ENCODE measurements at regions not wholly inside any gene's neighbourhood (a gene's known extent, or its start where the extent isn't known, plus 50 kb on each side); places are given as distances from the start of the nearest gene placed in this dataset.
"Not testable (repeated sequence)": the region's sequence is repeated elsewhere in the genome, so short reads cannot be mapped to it uniquely, and the experiment has no call there.

GRCh38 chr6:27809939-27810767 lies 102.0 kb downstream of the OR2B2 start:
- Histone ChIP-seq H3K9ac (ENCODE audit: low read depth, low read length) (peak overlapping the region; percentile 95), H3K27me3 (ENCODE audit: insufficient read depth, low read length) (no peaks in the 10 kb centered on the region), H3K4me3 (ENCODE audit: low read length) (peak overlapping the region; percentile 89), H3K27ac (ENCODE audit: low read length) (peak overlapping the region; percentile 87), H3K36me3 (ENCODE audit: insufficient read depth, low read depth, low read length) (no peaks in the 10 kb centered on the region), H3K4me1 (ENCODE audit: insufficient read depth, low read length) (peaks cover 14% of the 10 kb centered on the region; the same call in 1 of the 2 replicates), H3K9me3 (ENCODE audit: insufficient read depth, low read depth, low read length) (no peaks in the 10 kb centered on the region)

- no peak overlapping the region for H3K27ac ChIP-seq (ENCODE audit: low read length)
- no peaks in the 10 kb centered on the region for H3K27me3 ChIP-seq (ENCODE audit: insufficient read depth, low read length)
- H3K36me3 ChIP-seq (ENCODE audit: insufficient read depth, low read depth, low read length) = no peaks in the 10 kb centered on the region
- peak overlapping the region; percentile 89 for H3K4me3 ChIP-seq (ENCODE audit: low read length)
- H3K4me1 ChIP-seq (ENCODE audit: insufficient read depth, low read length) = peaks cover 14% of the 10 kb centered on the region; the same call in 1 of the 2 replicates
- no peaks in the 10 kb centered on the region for H3K9me3 ChIP-seq (ENCODE audit: insufficient read depth, low read depth, low read length)
- peak overlapping the region; percentile 95 for H3K9ac ChIP-seq (ENCODE audit: low read depth, low read length)
Measured at GRCh38 chr6:27809067-27809938, 102.9 kb downstream of the OR2B2 start.

DNA sequence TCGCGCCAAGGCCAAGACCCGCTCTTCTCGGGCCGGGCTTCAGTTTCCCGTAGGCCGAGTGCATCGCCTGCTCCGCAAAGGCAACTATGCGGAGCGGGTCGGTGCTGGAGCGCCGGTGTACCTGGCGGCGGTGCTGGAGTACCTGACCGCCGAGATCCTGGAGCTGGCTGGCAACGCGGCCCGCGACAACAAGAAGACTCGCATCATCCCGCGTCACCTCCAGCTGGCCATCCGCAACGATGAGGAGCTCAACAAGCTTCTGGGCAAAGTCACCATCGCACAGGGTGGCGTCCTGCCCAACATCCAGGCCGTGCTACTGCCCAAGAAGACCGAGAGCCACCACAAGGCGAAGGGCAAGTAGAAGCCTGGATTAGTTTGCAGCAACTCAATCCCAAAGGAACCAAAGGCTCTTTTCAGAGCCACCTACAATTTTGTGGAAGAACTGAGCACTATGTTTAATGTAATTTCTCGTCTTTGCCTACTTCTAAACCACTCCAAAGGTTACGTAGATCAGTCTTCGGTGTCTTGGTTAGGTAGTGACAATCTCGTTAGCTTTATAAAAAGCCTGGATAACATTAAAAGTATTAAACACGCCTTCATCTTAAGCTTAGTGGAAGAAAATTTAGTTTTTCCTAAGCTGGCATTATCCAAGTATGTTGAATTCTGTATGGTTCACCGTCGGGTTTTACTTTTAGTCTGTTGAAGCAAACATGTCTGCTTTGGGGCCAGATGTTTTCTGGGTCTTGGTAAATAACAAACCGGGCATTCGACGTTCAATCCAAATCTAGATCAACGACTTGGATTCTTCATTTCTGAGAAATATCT lies 103.7 kb downstream of the OR2B2 start:
- not testable (repeated sequence) for H3K9me3 ChIP-seq (ENCODE audit: insufficient read depth, low read depth, low read length); H3K36me3 ChIP-seq (ENCODE audit: insufficient read depth, low read depth, low read length); H3K27me3 ChIP-seq (ENCODE audit: insufficient read depth, low read length)
- peak overlapping the region; percentile 89 for H3K4me3 ChIP-seq (ENCODE audit: low read length)
- H3K27ac ChIP-seq (ENCODE audit: low read length) = peak overlapping the region; percentile 71
- peaks cover 14% of the 10 kb centered on the region; the same call in 1 of the 2 replicates for H3K4me1 ChIP-seq (ENCODE audit: insufficient read depth, low read length)
- peak overlapping the region; percentile 95 for H3K9ac ChIP-seq (ENCODE audit: low read depth, low read length)

GRCh38 chr6:27807441-27808241 lies 104.6 kb downstream of the OR2B2 start:
- Histone ChIP-seq H3K4me1 (ENCODE audit: insufficient read depth, low read length) (peaks cover 14% of the 10 kb centered on the region; the same call in 1 of the 2 replicates), H3K9ac (ENCODE audit: low read depth, low read length) (peak overlapping the region; percentile 97), H3K4me3 (ENCODE audit: low read length) (peak overlapping the region; percentile 94), H3K27ac (ENCODE audit: low read length) (peak overlapping the region; percentile 44)
- not testable (repeated sequence) for H3K36me3 ChIP-seq (ENCODE audit: insufficient read depth, low read depth, low read length); H3K9me3 ChIP-seq (ENCODE audit: insufficient read depth, low read depth, low read length); H3K27me3 ChIP-seq (ENCODE audit: insufficient read depth, low read length)

DNA sequence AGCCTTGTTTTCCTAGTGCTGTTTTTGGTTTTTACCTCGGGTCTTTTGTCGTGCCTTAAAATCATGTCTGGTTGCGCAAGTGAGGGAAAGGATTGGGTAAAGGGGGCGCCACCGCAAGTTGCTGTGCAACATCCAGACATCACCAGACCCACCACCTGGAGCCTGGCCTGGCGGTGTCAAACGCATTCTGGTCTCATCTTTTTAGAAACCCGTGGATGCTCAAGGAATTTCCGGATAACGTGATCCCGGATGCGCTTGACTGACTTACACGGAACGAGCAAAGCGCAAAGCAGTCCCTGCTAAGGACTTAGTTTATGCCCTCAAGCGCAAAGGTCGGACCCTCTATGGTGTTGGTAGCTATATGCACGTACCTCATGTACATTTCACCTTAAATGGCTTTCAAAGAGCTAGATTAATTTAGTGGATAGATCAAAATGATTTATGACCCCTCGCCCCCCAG lies 105.2 kb downstream of the OR2B2 start:
- peaks cover 11% of the 10 kb centered on the region; the same call in 1 of the 2 replicates for H3K4me1 ChIP-seq (ENCODE audit: insufficient read depth, low read length)
- peak overlapping the region; percentile 97 for H3K9ac ChIP-seq (ENCODE audit: low read depth, low read length)
- H3K36me3 ChIP-seq (ENCODE audit: insufficient read depth, low read depth, low read length) = no peaks in the 10 kb centered on the region
- no peaks in the 10 kb centered on the region for H3K27me3 ChIP-seq (ENCODE audit: insufficient read depth, low read length)
- H3K27ac ChIP-seq (ENCODE audit: low read length) = peak overlapping the region; percentile 44
- H3K9me3 ChIP-seq (ENCODE audit: insufficient read depth, low read depth, low read length) = no peaks in the 10 kb centered on the region
- peak overlapping the region; percentile 94 for H3K4me3 ChIP-seq (ENCODE audit: low read length)

- H3K36me3 ChIP-seq (ENCODE audit: insufficient read depth, low read depth, low read length) = no peaks in the 10 kb centered on the region
- H3K27me3 ChIP-seq (ENCODE audit: insufficient read depth, low read length) = no peaks in the 10 kb centered on the region
- H3K4me1 ChIP-seq (ENCODE audit: insufficient read depth, low read length) = peaks cover 6% of the 10 kb centered on the region; the same call in 1 of the 2 replicates
- H3K9me3 ChIP-seq (ENCODE audit: insufficient read depth, low read depth, low read length) = no peaks in the 10 kb centered on the region
- no peak overlapping the region for H3K27ac ChIP-seq (ENCODE audit: low read length)
- no peak overlapping the region for H3K9ac ChIP-seq (ENCODE audit: low read depth, low read length)
- H3K4me3 ChIP-seq (ENCODE audit: low read length) = no peak overlapping the region
Measured at GRCh38 chr6:27805347-27805746, 106.8 kb downstream of the OR2B2 start.

GRCh38 chr6:27804851-27805250 lies 107.3 kb downstream of the OR2B2 start:
- Histone ChIP-seq H3K4me3 (ENCODE audit: low read length) (no peak overlapping the region), H3K9ac (ENCODE audit: low read depth, low read length) (no peak overlapping the region), H3K36me3 (ENCODE audit: insufficient read depth, low read depth, low read length) (no peaks in the 10 kb centered on the region), H3K27ac (ENCODE audit: low read length) (no peak overlapping the region), H3K9me3 (ENCODE audit: insufficient read depth, low read depth, low read length) (no peaks in the 10 kb centered on the region), H3K27me3 (ENCODE audit: insufficient read depth, low read length) (no peaks in the 10 kb centered on the region), H3K4me1 (ENCODE audit: insufficient read depth, low read length) (peaks cover 6% of the 10 kb centered on the region; the same call in 1 of the 2 replicates)

- Histone ChIP-seq H3K27ac (ENCODE audit: low read length) (no peak overlapping the region), H3K4me3 (ENCODE audit: low read length) (no peak overlapping the region), H3K27me3 (ENCODE audit: insufficient read depth, low read length) (no peaks in the 10 kb centered on the region), H3K36me3 (ENCODE audit: insufficient read depth, low read depth, low read length) (no peaks in the 10 kb centered on the region), H3K4me1 (ENCODE audit: insufficient read depth, low read length) (no peaks in the 10 kb centered on the region; the same call in 1 of the 2 replicates), H3K9ac (ENCODE audit: low read depth, low read length) (no peak overlapping the region), H3K9me3 (ENCODE audit: insufficient read depth, low read depth, low read length) (no peaks in the 10 kb centered on the region)
Measured at GRCh38 chr6:27800731-27801373, 111.3 kb downstream of the OR2B2 start.

GRCh38 chr6:27797960-27798359 lies 114.2 kb downstream of the OR2B2 start:
- Histone ChIP-seq H3K9ac (ENCODE audit: low read depth, low read length) (no peak overlapping the region), H3K36me3 (ENCODE audit: insufficient read depth, low read depth, low read length) (no peaks in the 10 kb centered on the region)

DNA sequence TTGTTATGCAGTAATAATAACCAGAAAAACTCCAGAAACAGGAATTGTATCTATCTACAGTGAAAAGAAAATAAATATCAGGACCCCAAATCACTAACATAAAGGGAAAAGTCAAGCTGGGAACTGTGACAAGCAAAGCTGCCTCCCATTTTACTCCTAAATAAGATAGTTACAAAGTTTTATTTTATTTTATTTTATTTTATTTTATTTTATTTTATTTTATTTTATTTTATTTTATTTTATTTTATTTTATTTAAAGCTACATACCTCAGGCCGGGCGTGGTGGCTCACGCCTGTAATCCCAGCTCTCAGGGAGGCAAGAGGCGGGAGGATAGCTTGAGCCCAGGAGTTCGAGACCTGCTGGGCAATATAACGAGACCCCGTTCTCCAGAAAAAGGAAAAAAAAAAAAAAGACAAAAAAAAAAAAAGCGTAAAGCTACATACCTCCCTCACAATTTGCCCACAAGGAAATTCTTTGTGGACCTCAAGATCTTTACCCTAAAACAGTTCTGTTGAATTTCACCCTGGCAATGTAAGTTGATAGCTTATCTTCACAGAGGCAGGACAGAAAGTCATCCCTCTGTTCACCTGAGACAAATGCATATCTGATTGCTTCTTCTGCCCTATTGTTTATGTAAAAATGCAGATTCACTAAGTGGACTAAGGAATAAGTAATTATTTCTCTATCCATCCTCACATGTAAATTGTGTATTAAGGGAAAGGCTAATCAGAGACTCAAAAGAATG lies 115.3 kb downstream of the OR2B2 start:
- not testable (repeated sequence) for H3K4me1 ChIP-seq (ENCODE audit: insufficient read depth, low read length); H3K4me3 ChIP-seq (ENCODE audit: low read length); H3K9ac ChIP-seq (ENCODE audit: low read depth, low read length)

More at GRCh38 chr6:27797960-27798359, 114.2 kb downstream of the OR2B2 start:
- Histone ChIP-seq H3K27me3 (ENCODE audit: insufficient read depth, low read length) (no peaks in the 10 kb centered on the region), H3K27ac (ENCODE audit: low read length) (no peak overlapping the region), H3K4me1 (ENCODE audit: insufficient read depth, low read length) (peaks cover 3% of the 10 kb centered on the region; the same call in 1 of the 2 replicates), H3K4me3 (ENCODE audit: low read length) (no peak overlapping the region), H3K9me3 (ENCODE audit: insufficient read depth, low read depth, low read length) (no peaks in the 10 kb centered on the region)

More for the DNA sequence above, 115.3 kb downstream of the OR2B2 start:
- not testable (repeated sequence) for H3K27me3 ChIP-seq (ENCODE audit: insufficient read depth, low read length); H3K27ac ChIP-seq (ENCODE audit: low read length); H3K36me3 ChIP-seq (ENCODE audit: insufficient read depth, low read depth, low read length); H3K9me3 ChIP-seq (ENCODE audit: insufficient read depth, low read depth, low read length)
